Ishikawa (cell line): ENCODE measurements at regions not wholly inside any gene's neighbourhood (a gene's known extent, or its start where the extent isn't known, plus 50 kb on each side); places are given as distances from the start of the nearest gene placed in this dataset.

Experiments used
- CEBPB ChIP-seq: IDR thresholded peaks from 2 replicates; pipeline ENCODE4 v1.6.1; 2012
- CREB1 ChIP-seq: IDR thresholded peaks from 2 replicates; pipeline ENCODE4 v1.6.1; 2012; ENCODE audit warnings: low read depth
- EGR1 ChIP-seq: IDR thresholded peaks from 2 replicates; pipeline ENCODE4 v1.6.1; 2012
- EP300 ChIP-seq: IDR thresholded peaks from 2 replicates; pipeline ENCODE4 v1.6.1; 2012; ENCODE audit warnings: borderline replicate concordance
- FOXM1 ChIP-seq: IDR thresholded peaks from 2 replicates; pipeline ENCODE4 v1.6.1; 2012; ENCODE audit warnings: low read depth, borderline replicate concordance
- MAX ChIP-seq: IDR thresholded peaks from 2 replicates; pipeline ENCODE4 v1.6.1; 2012
- NFIC ChIP-seq: IDR thresholded peaks from 2 replicates; pipeline ENCODE4 v1.6.1; 2012
- RAD21 ChIP-seq: IDR thresholded peaks from 2 replicates; pipeline ENCODE4 v1.6.1; 2012; ENCODE audit warnings: low read depth
- REST ChIP-seq: IDR thresholded peaks from 2 replicates; pipeline ENCODE4 v1.6.1; 2012; ENCODE audit warnings: low read depth, mild to moderate bottlenecking
- TAF1 ChIP-seq: IDR thresholded peaks from 2 replicates; pipeline ENCODE4 v1.6.1; 2012; ENCODE audit warnings: low read depth, mild to moderate bottlenecking
- TCF12 ChIP-seq: IDR thresholded peaks from 2 replicates; pipeline ENCODE4 v1.6.1; 2012; ENCODE audit warnings: low read depth
- TEAD4 ChIP-seq: IDR thresholded peaks from 2 replicates; pipeline ENCODE4 v1.6.1; 2012
- USF1 ChIP-seq: IDR thresholded peaks from 2 replicates; pipeline ENCODE4 v1.6.1; 2012
- YY1 ChIP-seq: IDR thresholded peaks from 2 replicates; pipeline ENCODE4 v1.6.1; 2012; ENCODE audit warnings: low read depth
- ZBTB7A ChIP-seq: IDR thresholded peaks from 2 replicates; pipeline ENCODE4 v1.6.1; 2012; ENCODE audit warnings: low read depth

- no peak for TF ChIP-seq YY1
- TF ChIP-seq EP300 = no peak
- TF ChIP-seq TCF12 = no peak
- TF ChIP-seq TEAD4 = no peak
- no peak for TF ChIP-seq NFIC
- TF ChIP-seq USF1 = no peak
- TF ChIP-seq EGR1 = no peak
Measured at GRCh38 chr14:87467578-87467977, 525.4 kb downstream of the GALC start.

GRCh38 chr14:87465770-87466169, 527.2 kb downstream of the GALC start:
- TF ChIP-seq CREB1 = no peak
- TF ChIP-seq ZBTB7A = no peak
- no peak for TF ChIP-seq USF1
- no peak for TF ChIP-seq RAD21
- TF ChIP-seq YY1 = no peak
- TF ChIP-seq TAF1 = no peak
- no peak for TF ChIP-seq TCF12
- no peak for TF ChIP-seq FOXM1
- no peak for TF ChIP-seq CEBPB
- TF ChIP-seq MAX = no peak
- no peak for TF ChIP-seq NFIC
- TF ChIP-seq EGR1 = no peak

- no peak for TF ChIP-seq USF1
- no peak for TF ChIP-seq YY1
- no peak for TF ChIP-seq TCF12
- no peak for TF ChIP-seq NFIC
- no peak for TF ChIP-seq TAF1
- no peak for TF ChIP-seq REST
- TF ChIP-seq TEAD4 = no peak
- no peak for TF ChIP-seq MAX
- TF ChIP-seq EGR1 = no peak
- no peak for TF ChIP-seq CREB1
- TF ChIP-seq EP300 = no peak
- TF ChIP-seq RAD21 = no peak
- TF ChIP-seq CEBPB = no peak
- no peak for TF ChIP-seq FOXM1
Measured at GRCh38 chr14:87461704-87462103, 531.3 kb downstream of the GALC start.

- TF ChIP-seq FOXM1 (no peak), YY1 (no peak), TCF12 (no peak), CEBPB (no peak), TEAD4 (no peak), EGR1 (no peak), MAX (no peak), REST (no peak), TAF1 (no peak), RAD21 (no peak), CREB1 (no peak), ZBTB7A (no peak), USF1 (no peak), EP300 (no peak), NFIC (no peak)
Measured at GRCh38 chr14:87457720-87458119, 535.3 kb downstream of the GALC start.

GRCh38 chr14:87450193-87450592, 542.8 kb downstream of the GALC start:
- TF ChIP-seq RAD21 = no peak
- no peak for TF ChIP-seq YY1
- no peak for TF ChIP-seq CREB1
- no peak for TF ChIP-seq EGR1
- no peak for TF ChIP-seq USF1
- no peak for TF ChIP-seq FOXM1
- no peak for TF ChIP-seq NFIC
- TF ChIP-seq TCF12 = no peak
- TF ChIP-seq CEBPB = no peak
- TF ChIP-seq ZBTB7A = no peak
- TF ChIP-seq REST = no peak
- no peak for TF ChIP-seq TEAD4
- no peak for TF ChIP-seq EP300
- no peak for TF ChIP-seq TAF1
